ENCODE measurements at regions not wholly inside any gene's neighbourhood (a gene's known extent, or its start where the extent isn't known, plus 50 kb on each side); places are given as distances from the start of the nearest gene placed in this dataset.

DNA sequence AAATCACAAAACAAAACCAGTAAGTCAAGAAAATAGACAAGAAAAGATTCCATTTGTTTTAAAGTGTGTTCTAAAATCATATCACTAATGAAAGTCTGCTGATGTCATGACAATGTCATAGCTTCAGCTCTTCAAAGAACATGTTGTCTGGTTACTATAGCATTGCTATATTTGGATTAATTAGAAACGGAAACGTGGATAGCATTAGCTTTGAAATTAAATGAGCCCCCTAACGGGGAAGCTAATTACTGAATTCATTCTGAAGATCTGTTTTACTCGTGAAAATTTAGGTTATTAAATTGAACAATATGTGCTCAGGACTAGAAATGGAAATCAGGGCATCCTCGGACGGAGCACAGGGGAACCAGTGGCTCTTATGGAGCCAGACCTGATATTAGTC is 316.7 kb upstream of the AGTR1 start:
- CTCF ChIA-PET = interaction anchor here (0.6 to 3.6 kb wide), 12 partner anchors 9 to 575 kb away, joined by 3 to 58 read pairs (median 4); no protein-coding TSS in a partner anchor
- H3K36me3 Mint-ChIP-seq (ENCODE audit: insufficient read depth, unreplicated experiment) = no peaks in the 10 kb centered on the region

GRCh38 chr3:148389916-148390315 is 307.8 kb upstream of the AGTR1 start:
- no peak for DNase-seq (ENCODE audit: unreplicated experiment)
- CTCF ChIA-PET = interaction anchor here (1.9 kb wide), 1 partner anchor 9 kb away, joined by 5 read pairs; no protein-coding TSS in a partner anchor
- H3K27ac Mint-ChIP-seq (ENCODE audit: low read depth, unreplicated experiment) = no peak overlapping the region

More for the DNA sequence above, 316.7 kb upstream of the AGTR1 start:
- TF ChIP-seq, protein P1, sequence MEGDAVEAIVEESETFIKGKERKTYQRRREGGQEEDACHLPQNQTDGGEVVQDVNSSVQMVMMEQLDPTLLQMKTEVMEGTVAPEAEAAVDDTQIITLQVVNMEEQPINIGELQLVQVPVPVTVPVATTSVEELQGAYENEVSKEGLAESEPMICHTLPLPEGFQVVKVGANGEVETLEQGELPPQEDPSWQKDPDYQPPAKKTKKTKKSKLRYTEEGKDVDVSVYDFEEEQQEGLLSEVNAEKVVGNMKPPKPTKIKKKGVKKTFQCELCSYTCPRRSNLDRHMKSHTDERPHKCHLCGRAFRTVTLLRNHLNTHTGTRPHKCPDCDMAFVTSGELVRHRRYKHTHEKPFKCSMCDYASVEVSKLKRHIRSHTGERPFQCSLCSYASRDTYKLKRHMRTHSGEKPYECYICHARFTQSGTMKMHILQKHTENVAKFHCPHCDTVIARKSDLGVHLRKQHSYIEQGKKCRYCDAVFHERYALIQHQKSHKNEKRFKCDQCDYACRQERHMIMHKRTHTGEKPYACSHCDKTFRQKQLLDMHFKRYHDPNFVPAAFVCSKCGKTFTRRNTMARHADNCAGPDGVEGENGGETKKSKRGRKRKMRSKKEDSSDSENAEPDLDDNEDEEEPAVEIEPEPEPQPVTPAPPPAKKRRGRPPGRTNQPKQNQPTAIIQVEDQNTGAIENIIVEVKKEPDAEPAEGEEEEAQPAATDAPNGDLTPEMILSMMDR (IDR thresholded peaks at IDR 0.05; ENCODE audit: unreplicated experiment) = no peak
- Mint-ChIP-seq H3K27ac (ENCODE audit: low read depth, unreplicated experiment) (no peak overlapping the region), H3K4me3 (ENCODE audit: unreplicated experiment) (no peak overlapping the region), H3K4me1 (ENCODE audit: insufficient read depth, unreplicated experiment) (no peaks in the 10 kb centered on the region), H3K27me3 (ENCODE audit: insufficient read depth, unreplicated experiment) (peaks cover 36% of the 10 kb centered on the region), H3K9me3 (ENCODE audit: unreplicated experiment) (no peaks in the 10 kb centered on the region)
- no TSS peak for BruUV-seq (replicated peaks)
- POLR2A ChIA-PET = interaction anchor here (1.3 kb wide), 1 partner anchor 11 kb away, joined by 4 read pairs; no protein-coding TSS in a partner anchor
- DNase-seq (ENCODE audit: unreplicated experiment) = no peak
- intact Hi-C loops (cut with micrococcal nuclease) = loop anchor here (10.0 kb wide), 1 partner anchor 484 kb away; the partner anchor contains the start of gene CPA3

GRCh38 chr3:148395821-148396220 is 301.9 kb upstream of the AGTR1 start:
- Mint-ChIP-seq H3K27ac (ENCODE audit: low read depth, unreplicated experiment) (no peak overlapping the region), H3K36me3 (ENCODE audit: insufficient read depth, unreplicated experiment) (no peaks in the 10 kb centered on the region)

More at GRCh38 chr3:148389916-148390315, 307.8 kb upstream of the AGTR1 start:
- intact Hi-C loops (cut with micrococcal nuclease) = loop anchor here (10.0 kb wide), 1 partner anchor 475 kb away; the partner anchor contains the start of gene CPA3
- Mint-ChIP-seq H3K4me3 (ENCODE audit: unreplicated experiment) (no peak overlapping the region), H3K36me3 (ENCODE audit: insufficient read depth, unreplicated experiment) (no peaks in the 10 kb centered on the region), H3K9me3 (ENCODE audit: unreplicated experiment) (no peaks in the 10 kb centered on the region), H3K27me3 (ENCODE audit: insufficient read depth, unreplicated experiment) (peaks cover 48% of the 10 kb centered on the region), H3K4me1 (ENCODE audit: insufficient read depth, unreplicated experiment) (no peaks in the 10 kb centered on the region)
- POLR2A ChIA-PET = no interaction called here
- no TSS peak for BruUV-seq (replicated peaks)
- TF ChIP-seq, protein P1 (IDR thresholded peaks at IDR 0.05; ENCODE audit: unreplicated experiment) = no peak

DNA sequence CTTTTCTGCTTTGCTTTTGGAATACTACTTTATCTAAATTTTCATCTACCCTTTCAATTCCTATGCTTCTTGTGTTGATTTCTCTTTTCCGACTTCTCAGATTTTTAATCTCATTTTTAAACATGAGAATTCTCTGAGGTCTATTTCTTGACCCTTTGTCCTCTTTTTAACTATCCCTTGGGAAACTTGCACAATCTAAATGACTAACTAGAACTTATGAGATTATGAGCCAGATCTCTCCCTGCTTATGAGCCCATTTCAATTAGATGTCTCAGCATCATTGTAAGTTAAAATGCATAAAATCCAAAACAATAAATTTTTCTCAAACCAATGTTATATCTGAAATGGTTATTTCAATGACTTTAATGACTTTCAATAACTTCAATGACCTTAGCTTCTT is 296.9 kb upstream of the AGTR1 start:
- intact Hi-C loops (cut with micrococcal nuclease) = no loop called here
- no TSS peak for BruUV-seq (replicated peaks)
- Mint-ChIP-seq H3K9me3 (ENCODE audit: unreplicated experiment) (no peaks in the 10 kb centered on the region), H3K4me3 (ENCODE audit: unreplicated experiment) (no peak overlapping the region), H3K4me1 (ENCODE audit: insufficient read depth, unreplicated experiment) (no peaks in the 10 kb centered on the region), H3K27ac (ENCODE audit: low read depth, unreplicated experiment) (no peak overlapping the region), H3K27me3 (ENCODE audit: insufficient read depth, unreplicated experiment) (peaks cover 35% of the 10 kb centered on the region), H3K36me3 (ENCODE audit: insufficient read depth, unreplicated experiment) (no peaks in the 10 kb centered on the region)
- no peak for DNase-seq (ENCODE audit: unreplicated experiment)
- CTCF ChIA-PET = no interaction called here
- POLR2A ChIA-PET = no interaction called here
- TF ChIP-seq, protein P1 (IDR thresholded peaks at IDR 0.05; ENCODE audit: unreplicated experiment) = no peak

More at GRCh38 chr3:148395821-148396220, 301.9 kb upstream of the AGTR1 start:
- no peak overlapping the region for H3K4me3 Mint-ChIP-seq (ENCODE audit: unreplicated experiment)
- CTCF ChIA-PET = interaction anchor here (0.6 kb wide), 1 partner anchor 315 kb away, joined by 3 read pairs; no protein-coding TSS in a partner anchor
- intact Hi-C loops (cut with micrococcal nuclease) = no loop called here
- no peaks in the 10 kb centered on the region for H3K9me3 Mint-ChIP-seq (ENCODE audit: unreplicated experiment)
- no peak for DNase-seq (ENCODE audit: unreplicated experiment)
- TF ChIP-seq, protein P1 (IDR thresholded peaks at IDR 0.05; ENCODE audit: unreplicated experiment) = no peak
- POLR2A ChIA-PET = no interaction called here
- BruUV-seq (replicated peaks) = no TSS peak
- peaks cover 48% of the 10 kb centered on the region for H3K27me3 Mint-ChIP-seq (ENCODE audit: insufficient read depth, unreplicated experiment)
- H3K4me1 Mint-ChIP-seq (ENCODE audit: insufficient read depth, unreplicated experiment) = no peaks in the 10 kb centered on the region
